Globus pallidus (tissue), 1 donor: ENCODE measurements at regions not wholly inside any gene's neighbourhood (a gene's known extent, or its start where the extent isn't known, plus 50 kb on each side); places are given as distances from the start of the nearest gene placed in this dataset.
"Not testable (repeated sequence)": the region's sequence is repeated elsewhere in the genome, so short reads cannot be mapped to it uniquely, and the experiment has no call there.

Experiments used
- DNase-seq: peaks from one replicate; pipeline ENCODE4 v3.0.0-alpha.2; 2015; ENCODE audit warnings: low spot score

DNA sequence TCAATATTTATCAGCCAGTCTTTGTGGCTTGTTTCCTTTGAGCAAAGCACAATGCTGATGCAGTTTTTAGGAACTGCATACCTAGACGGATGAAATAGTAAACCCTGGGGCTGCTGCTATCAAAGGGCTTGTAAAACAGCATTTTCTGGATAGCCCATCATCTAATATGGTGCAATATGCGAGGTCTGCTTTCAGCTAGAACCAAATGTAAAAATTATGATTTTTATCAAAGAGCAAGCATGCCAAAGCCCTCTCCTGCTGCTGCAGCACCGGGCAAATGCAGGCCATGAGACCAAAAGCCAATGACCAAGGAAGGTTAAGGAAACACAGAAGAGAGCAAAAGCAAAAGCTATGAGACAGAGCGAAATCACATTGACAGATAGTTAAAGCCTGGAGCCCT, 1000.4 kb downstream of the MAT2B start:
- DNase-seq: no peak

DNA sequence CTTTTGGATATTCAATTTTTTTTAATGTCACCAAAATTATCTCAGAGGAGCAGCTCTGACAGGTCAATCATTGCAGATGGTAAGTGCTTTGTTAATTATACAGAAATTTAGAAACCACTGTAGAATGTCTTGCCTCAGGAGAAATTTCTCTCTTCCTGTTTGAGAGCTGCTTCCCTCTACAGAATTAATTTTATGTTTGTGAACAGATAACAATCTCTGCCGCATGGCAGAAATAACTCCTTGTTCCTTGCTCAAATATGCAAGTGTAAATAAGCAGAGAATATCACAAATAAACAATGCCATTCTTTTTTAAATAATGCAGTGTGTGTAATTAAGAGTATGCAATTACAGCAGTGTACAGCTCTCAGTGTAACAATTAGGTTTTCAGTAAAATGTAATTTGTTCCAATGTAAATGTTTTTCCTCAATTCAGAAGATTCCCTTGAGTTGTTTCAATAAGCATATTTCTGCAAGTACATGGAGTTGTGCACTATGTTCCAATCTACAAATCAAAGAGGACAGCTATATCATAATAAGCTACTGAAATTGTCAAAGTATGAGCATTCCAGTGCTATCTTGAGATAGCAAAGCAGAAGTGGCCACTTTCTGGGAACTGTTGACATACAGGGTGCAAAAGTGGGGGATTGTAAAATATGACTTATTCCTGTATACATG, 1012.8 kb downstream of the MAT2B start:
- DNase-seq: no peak

DNA sequence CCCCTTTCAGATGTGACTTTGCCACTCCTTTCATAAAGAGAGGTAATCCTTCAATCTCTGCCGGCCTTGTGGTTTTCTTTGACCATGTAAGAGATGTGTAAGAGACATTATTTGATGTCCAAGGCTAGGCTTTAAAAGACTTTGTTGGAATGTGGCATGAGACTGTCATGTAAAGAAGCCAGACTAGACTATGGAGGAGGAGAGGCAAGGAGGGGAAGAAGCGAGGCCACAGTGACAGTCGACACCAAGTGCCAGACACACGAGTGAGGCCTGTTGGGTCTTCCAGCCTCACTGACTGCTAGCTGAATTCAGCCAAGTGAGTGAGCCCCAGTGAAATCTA, 1013.3 kb downstream of the MAT2B start:
- no peak for DNase-seq

- no peak for DNase-seq
Observed at GRCh38 chr5:164532235-164532900, 1026.9 kb downstream of the MAT2B start.

GRCh38 chr5:164533426-164533825, 1028.0 kb downstream of the MAT2B start:
- not testable (repeated sequence) for DNase-seq

DNA sequence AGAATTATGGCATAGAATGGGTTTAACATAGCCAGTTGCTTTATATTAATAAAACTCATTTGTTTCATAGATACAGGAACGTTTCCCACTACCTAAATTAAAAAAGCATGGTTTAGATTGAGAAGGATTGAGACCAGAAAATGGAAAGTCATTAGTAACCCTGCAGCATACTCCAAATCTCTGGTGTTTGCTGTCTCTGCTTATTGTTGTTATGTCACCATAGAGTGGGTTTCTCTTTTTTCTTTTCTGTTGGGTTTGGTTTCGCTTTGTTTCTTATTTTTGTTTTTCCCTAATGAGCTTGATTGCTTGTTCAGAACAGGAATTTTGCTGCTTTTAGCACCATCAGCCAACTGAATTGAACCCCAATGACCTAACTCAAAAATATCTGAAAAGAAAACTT, 1034.8 kb downstream of the MAT2B start:
- DNase-seq: no peak

DNA sequence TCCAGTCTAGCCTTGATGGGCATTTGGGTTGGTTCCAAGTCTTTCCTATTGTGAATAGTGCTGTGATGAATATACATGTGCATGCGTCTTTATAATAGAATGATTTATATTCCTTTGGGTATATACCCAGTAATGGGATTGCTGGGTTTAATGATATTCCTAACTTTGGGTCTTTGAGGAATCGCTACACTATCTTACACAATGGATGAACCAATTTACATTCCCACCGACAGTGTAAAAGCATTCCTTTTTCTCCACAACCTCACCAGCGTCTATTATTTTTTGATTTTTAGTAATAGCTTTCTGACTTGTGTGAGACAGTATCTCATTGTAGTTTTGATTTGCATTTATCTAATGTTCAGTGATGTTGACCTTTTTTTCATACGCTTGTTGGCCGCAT, 1040.1 kb downstream of the MAT2B start:
- DNase-seq: no peak

DNA sequence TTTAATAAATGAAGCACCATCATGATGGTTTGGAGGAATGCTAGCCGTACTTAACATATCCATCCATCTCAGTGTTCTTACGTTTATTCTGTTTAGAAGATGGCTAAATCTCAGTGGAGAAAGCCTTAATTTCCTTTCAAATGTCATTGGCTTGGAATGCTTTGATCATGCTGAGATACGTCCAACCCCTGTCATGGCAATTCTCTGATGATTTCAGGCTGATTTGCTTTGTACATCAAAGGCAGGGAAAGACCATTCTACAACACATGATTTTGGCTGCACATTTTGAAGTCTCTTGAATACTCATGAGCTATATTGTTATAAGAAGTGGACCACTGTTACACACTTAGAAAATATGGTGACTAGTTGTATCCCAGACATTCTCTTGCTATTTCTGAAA, 1048.4 kb downstream of the MAT2B start:
- DNase-seq: no peak

GRCh38 chr5:164555809-164556208, 1050.4 kb downstream of the MAT2B start:
- no peak for DNase-seq

- DNase-seq: no peak
Observed at GRCh38 chr5:164560216-164560615, 1054.8 kb downstream of the MAT2B start.

GRCh38 chr5:164561933-164562872, 1056.8 kb downstream of the MAT2B start:
- DNase-seq: no peak

DNA sequence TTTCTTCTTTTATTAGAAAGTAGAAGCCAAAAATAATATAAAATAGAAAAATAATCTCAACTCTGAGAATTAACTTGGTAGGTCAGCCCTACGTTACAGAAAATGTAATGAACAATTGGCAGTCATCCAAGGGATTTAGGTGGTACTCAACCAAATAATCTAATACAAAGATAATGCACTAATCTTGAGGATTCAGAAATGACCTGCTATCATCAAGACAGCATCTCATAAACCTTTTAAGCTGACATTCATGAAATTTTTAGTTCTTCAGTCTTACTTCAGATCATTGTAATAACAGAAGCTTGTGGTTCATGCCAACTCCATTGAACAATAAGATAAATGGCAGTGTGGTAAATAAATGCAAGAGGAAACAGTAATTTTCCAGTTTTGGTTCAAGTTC, 1058.0 kb downstream of the MAT2B start:
- DNase-seq: no peak

DNA sequence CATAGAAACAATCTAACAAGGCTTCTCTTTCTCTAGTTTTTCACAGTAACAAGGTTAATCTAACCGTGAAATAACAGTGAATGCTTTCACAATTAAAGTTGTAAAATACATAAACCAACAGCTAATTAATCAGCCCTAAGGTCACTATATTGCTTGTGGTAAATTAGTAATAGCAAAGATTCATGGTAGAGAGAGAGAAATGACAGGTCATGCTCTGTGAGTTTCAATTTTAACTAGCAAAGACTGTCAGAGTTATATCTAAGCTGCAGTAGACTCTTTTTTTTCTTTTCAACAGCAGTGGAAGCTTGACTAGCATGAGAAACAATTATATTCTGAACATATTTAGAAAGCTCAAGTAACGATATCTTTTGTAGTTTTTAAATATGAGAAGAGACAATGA, 1068.0 kb downstream of the MAT2B start:
- DNase-seq: no peak

DNA sequence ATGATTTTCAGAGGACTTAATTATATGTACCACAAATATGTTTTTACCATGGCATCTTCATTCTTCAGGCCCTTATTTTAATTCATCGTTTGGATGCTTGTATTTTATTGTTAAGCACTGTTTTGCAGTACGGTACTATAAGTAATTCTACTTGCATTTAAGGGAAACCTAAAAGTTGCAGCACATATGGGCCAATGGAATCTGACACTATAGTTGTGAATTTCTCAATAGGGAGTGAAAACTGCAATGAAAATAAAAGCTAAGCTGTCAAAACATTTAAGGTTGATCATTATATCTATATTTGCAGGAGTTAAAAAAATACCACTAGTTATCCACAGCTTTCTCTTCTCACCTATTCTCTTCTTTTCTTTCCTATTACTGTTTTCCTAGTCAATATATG, 1071.8 kb downstream of the MAT2B start:
- no peak for DNase-seq

DNA sequence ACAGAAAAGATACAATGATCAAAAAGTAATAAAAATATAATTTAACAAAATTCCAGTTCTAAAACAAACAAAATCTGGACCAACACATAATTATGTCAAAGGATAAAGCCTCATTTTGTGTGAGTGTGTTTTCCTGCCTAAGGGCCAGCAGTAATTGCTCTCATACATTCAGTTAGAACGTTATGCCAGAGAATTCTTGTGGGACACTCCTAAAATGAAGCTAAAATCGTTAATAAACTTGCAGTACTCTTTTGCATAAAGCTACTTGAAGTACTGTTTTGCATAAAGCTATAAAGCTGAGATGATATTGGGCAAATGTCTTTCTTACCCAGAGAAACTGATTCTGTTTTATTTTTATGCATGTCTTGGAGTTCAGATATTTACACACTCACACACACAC, 1072.3 kb downstream of the MAT2B start:
- no peak for DNase-seq

- DNase-seq: no peak
Observed at GRCh38 chr5:164578401-164578800, 1073.0 kb downstream of the MAT2B start.

GRCh38 chr5:164578911-164579310, 1073.5 kb downstream of the MAT2B start:
- DNase-seq: no peak

- DNase-seq: no peak
Observed at GRCh38 chr5:164580155-164580554, 1074.7 kb downstream of the MAT2B start.

DNA sequence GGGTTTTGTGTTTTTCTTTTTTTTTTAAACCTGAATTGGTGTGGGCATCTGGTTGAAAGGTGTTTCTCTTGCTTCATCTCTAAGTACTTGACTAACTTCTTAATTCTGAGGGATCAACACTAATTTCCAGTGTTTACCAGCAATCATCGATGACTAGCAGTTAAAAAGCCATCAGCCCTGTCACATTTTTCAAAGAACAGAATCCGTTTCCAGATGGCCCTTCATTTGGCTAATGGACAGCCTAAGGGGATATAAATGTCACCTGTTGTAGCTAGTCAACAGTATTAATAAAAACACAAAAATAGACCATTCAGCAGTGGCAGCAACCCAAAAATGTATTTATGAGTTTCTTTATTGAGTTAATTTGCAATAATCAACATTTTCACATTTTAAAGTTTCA, 1076.5 kb downstream of the MAT2B start:
- no peak for DNase-seq

- DNase-seq: no peak
Observed at GRCh38 chr5:164593982-164594381, 1088.6 kb downstream of the MAT2B start.

GRCh38 chr5:164597293-164597900, 1092.0 kb downstream of the MAT2B start:
- DNase-seq: no peak

DNA sequence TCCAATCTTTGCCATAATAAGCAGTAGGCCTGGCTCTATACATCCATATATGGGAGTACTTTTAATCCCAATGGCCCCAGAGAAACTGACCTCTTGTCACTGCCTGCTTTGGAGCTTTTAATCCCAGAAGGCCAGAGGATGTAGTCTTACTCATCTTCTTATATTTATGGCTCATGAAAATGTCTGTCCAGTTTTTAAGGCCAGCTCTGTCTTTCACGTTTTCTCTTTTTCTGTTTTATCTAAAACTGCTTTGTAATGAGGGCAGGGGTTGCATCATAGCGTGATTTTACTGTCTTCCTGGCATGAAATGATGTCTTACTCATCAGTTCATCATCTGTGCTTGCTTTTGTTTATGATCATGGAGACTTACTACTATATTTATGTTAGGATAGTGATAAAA, 1094.9 kb downstream of the MAT2B start:
- no peak for DNase-seq
